ENCODE measurements at regions not wholly inside any gene's neighbourhood (a gene's known extent, or its start where the extent isn't known, plus 50 kb on each side); places are given as distances from the start of the nearest gene placed in this dataset.

DNA sequence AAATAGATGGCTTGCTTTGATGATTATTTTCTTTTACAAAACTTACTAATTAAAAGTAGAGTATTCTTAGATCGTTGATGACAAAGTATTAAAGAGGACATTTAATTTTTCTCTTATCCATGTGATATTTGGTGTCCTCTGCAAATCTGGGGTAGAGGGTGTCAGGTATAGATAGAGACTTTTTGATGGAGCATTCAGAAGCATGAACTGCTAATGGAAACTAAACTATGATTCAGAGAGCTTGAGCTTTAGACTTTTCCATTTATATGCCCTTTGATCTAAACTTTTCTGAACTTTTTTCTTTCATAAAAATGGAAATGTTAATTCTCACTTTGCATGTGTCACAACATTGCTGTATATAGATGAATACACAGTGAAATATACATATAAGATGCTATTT is 619.7 kb downstream of the PLCL1 start (continued):
- no peak for TF ChIP-seq TEAD4 (IDR thresholded peaks at IDR 0.05; ENCODE audit: borderline replicate concordance, insufficient read depth)
- TF ChIP-seq FOXJ3 (CRISPR knock-in tag; IDR thresholded peaks at IDR 0.05), result no peak
- TF ChIP-seq RCOR1 (IDR thresholded peaks at IDR 0.05; ENCODE audit: low read length), result no peak
- no peak for TF ChIP-seq TCF12 (IDR thresholded peaks at IDR 0.05)
- TF ChIP-seq ELF1 (IDR thresholded peaks at IDR 0.05), result no peak
- TF ChIP-seq, protein P1, sequence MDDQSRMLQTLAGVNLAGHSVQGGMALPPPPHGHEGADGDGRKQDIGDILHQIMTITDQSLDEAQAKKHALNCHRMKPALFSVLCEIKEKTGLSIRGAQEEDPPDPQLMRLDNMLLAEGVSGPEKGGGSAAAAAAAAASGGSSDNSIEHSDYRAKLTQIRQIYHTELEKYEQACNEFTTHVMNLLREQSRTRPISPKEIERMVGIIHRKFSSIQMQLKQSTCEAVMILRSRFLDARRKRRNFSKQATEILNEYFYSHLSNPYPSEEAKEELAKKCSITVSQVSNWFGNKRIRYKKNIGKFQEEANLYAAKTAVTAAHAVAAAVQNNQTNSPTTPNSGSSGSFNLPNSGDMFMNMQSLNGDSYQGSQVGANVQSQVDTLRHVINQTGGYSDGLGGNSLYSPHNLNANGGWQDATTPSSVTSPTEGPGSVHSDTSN (IDR thresholded peaks at IDR 0.05), result no peak

DNA sequence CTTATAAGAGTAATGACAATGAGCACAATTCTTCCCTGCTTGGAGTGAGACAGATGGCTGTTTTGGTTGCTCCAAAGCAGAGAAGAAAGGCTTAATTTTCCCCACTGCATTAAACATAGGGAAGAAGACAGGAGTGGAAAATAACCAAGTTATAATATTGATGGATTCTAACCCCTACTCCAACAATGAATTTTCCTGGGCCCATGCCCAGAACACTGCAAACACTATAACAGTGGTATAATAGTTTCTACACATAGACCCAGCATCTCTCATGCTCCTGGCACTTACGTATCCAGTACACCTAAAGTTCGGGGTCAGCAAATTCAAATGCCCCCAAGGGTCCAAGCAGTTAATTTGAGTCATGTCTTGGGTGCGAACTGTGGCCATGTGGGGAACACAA is 613.4 kb downstream of the PLCL1 start:
- no peak for DNase-seq
- Histone ChIP-seq H3K9ac (no peak overlapping the region), H3K4me2 (no peak overlapping the region), H3K9me3 (no peaks in the 10 kb centered on the region), H3K79me2 (ENCODE audit: insufficient read depth) (no peaks in the 10 kb centered on the region), H2AFZ (ENCODE audit: low read depth) (no peak overlapping the region), H3K4me1 (ENCODE audit: control insufficient read depth in 1 of 2, insufficient read depth in 2 of 2, low read depth in 1 of 2, low read length in 1 of 2) (no peaks in the 10 kb centered on the region), H3K4me3 (ENCODE audit: low read depth in 2 of 2, low read length in 1 of 2) (no peak overlapping the region), H4K20me1 (ENCODE audit: insufficient read depth) (no peaks in the 10 kb centered on the region), H3K36me3 (replicated peaks in 1 of 2; ENCODE audit: control insufficient read depth in 1 of 2, insufficient read depth in 2 of 2, low read length in 1 of 2) (no peaks in the 10 kb centered on the region), H3F3A (replicated peaks; ENCODE audit: insufficient read depth) (no peaks in the 10 kb centered on the region), H3K9me2 (no peaks in the 10 kb centered on the region), H3K27me3 (ENCODE audit: insufficient read depth) (no peaks in the 10 kb centered on the region), H3K27ac (ENCODE audit: low read depth in 2 of 2, low read length in 1 of 2) (no peak overlapping the region)
- 8% methylated on average over 3 of the region's 3 CpGs for WGBS (ENCODE audit: low lambda C conversion rate)
- ChIA-PET POLR2A (no interaction called here), CTCF (no interaction called here)
- no peak for TF ChIP-seq SIN3A (IDR thresholded peaks at IDR 0.05; ENCODE audit: borderline replicate concordance, low read depth, low read length)
- TF ChIP-seq, protein P2, sequence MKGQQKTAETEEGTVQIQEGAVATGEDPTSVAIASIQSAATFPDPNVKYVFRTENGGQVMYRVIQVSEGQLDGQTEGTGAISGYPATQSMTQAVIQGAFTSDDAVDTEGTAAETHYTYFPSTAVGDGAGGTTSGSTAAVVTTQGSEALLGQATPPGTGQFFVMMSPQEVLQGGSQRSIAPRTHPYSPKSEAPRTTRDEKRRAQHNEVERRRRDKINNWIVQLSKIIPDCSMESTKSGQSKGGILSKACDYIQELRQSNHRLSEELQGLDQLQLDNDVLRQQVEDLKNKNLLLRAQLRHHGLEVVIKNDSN (IDR thresholded peaks at IDR 0.05; ENCODE audit: borderline replicate concordance, low read depth), result no peak
- TF ChIP-seq, protein P3, sequence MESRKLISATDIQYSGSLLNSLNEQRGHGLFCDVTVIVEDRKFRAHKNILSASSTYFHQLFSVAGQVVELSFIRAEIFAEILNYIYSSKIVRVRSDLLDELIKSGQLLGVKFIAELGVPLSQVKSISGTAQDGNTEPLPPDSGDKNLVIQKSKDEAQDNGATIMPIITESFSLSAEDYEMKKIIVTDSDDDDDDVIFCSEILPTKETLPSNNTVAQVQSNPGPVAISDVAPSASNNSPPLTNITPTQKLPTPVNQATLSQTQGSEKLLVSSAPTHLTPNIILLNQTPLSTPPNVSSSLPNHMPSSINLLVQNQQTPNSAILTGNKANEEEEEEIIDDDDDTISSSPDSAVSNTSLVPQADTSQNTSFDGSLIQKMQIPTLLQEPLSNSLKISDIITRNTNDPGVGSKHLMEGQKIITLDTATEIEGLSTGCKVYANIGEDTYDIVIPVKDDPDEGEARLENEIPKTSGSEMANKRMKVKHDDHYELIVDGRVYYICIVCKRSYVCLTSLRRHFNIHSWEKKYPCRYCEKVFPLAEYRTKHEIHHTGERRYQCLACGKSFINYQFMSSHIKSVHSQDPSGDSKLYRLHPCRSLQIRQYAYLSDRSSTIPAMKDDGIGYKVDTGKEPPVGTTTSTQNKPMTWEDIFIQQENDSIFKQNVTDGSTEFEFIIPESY (IDR thresholded peaks at IDR 0.05; ENCODE audit: borderline replicate concordance, low read depth), result no peak
- TF ChIP-seq FOXM1 (IDR thresholded peaks at IDR 0.05; ENCODE audit: low read depth), result no peak
- TF ChIP-seq TCF12 (IDR thresholded peaks at IDR 0.05), result no peak
- TF ChIP-seq, protein P4, sequence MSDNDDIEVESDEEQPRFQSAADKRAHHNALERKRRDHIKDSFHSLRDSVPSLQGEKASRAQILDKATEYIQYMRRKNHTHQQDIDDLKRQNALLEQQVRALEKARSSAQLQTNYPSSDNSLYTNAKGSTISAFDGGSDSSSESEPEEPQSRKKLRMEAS (IDR thresholded peaks at IDR 0.05; ENCODE audit: low read depth), result no peak

DNA sequence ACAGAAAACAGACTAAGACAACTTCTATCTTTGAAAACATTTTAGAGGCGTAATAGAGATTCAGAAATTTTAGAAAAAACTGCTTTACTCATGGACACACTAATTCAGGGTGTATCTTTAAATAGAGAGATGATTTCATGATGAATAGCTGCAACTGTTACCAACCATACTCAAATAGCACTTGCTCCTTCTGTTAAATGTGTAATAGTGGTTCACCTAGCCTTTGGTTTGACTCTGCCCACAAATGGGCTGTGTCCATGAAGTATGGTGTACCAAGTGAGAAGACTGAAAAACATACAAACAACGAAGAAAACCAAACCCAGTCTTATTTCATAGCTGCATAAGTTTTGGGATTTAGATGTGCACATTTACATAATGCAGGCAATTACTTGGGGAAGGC is 610.6 kb downstream of the PLCL1 start:
- ChIA-PET POLR2A (no interaction called here), CTCF (no interaction called here)
- H2AFZ ChIP-seq (ENCODE audit: low read depth), result no peak overlapping the region
- H3K9me2 ChIP-seq, result no peaks in the 10 kb centered on the region
- DNase-seq, result no peak
- no peaks in the 10 kb centered on the region for H3K4me1 ChIP-seq (ENCODE audit: control insufficient read depth in 1 of 2, insufficient read depth in 2 of 2, low read depth in 1 of 2, low read length in 1 of 2)
- H3K9ac ChIP-seq, result no peak overlapping the region
- no peaks in the 10 kb centered on the region for H3K79me2 ChIP-seq (ENCODE audit: insufficient read depth)
- H3K27me3 ChIP-seq (ENCODE audit: insufficient read depth), result 0 out of 2 replicates have a peak, but pooled peaks cover 5% of the 10 kb centered on the region
- H3K27ac ChIP-seq (ENCODE audit: low read depth in 2 of 2, low read length in 1 of 2), result no peak overlapping the region
- no peak overlapping the region for H3K4me3 ChIP-seq (ENCODE audit: low read depth in 2 of 2, low read length in 1 of 2)
- WGBS (ENCODE audit: low lambda C conversion rate), result 4% methylated on average over 2 of the region's 2 CpGs
- H3K9me3 ChIP-seq, result no peaks in the 10 kb centered on the region
- H3F3A ChIP-seq (replicated peaks; ENCODE audit: insufficient read depth), result no peaks in the 10 kb centered on the region
- no peaks in the 10 kb centered on the region for H4K20me1 ChIP-seq (ENCODE audit: insufficient read depth)
- no peaks in the 10 kb centered on the region for H3K36me3 ChIP-seq (replicated peaks in 1 of 2; ENCODE audit: control insufficient read depth in 1 of 2, insufficient read depth in 2 of 2, low read length in 1 of 2)
- no peak overlapping the region for H3K4me2 ChIP-seq
- no peak for TF ChIP-seq EZH2phosphoT487 (IDR thresholded peaks at IDR 0.05; ENCODE audit: borderline replicate concordance, low read depth)
- no peak for TF ChIP-seq CHD2 (IDR thresholded peaks at IDR 0.05; ENCODE audit: low read length, partially characterized antibody)
- TF ChIP-seq NFIC (IDR thresholded peaks at IDR 0.05; ENCODE audit: borderline replicate concordance), result no peak
- TF ChIP-seq, protein P1 (IDR thresholded peaks at IDR 0.05), result no peak
- TF ChIP-seq ELF1 (IDR thresholded peaks at IDR 0.05), result no peak
- no peak for TF ChIP-seq SIN3A (IDR thresholded peaks at IDR 0.05; ENCODE audit: borderline replicate concordance, low read depth, low read length)
- no peak for TF ChIP-seq FOXM1 (IDR thresholded peaks at IDR 0.05; ENCODE audit: low read depth)
- TF ChIP-seq GABPA (IDR thresholded peaks at IDR 0.05; ENCODE audit: low read depth), result no peak
- no peak for TF ChIP-seq MXI1 (IDR thresholded peaks at IDR 0.05; ENCODE audit: low read depth, low read length)
- TF ChIP-seq FOSL2 (IDR thresholded peaks at IDR 0.05; ENCODE audit: borderline replicate concordance, low read depth), result no peak
- TF ChIP-seq FOXJ3 (CRISPR knock-in tag; IDR thresholded peaks at IDR 0.05), result no peak
- no peak for TF ChIP-seq RAD21 (IDR thresholded peaks at IDR 0.05; ENCODE audit: low read length)
- TF ChIP-seq, protein P5, sequence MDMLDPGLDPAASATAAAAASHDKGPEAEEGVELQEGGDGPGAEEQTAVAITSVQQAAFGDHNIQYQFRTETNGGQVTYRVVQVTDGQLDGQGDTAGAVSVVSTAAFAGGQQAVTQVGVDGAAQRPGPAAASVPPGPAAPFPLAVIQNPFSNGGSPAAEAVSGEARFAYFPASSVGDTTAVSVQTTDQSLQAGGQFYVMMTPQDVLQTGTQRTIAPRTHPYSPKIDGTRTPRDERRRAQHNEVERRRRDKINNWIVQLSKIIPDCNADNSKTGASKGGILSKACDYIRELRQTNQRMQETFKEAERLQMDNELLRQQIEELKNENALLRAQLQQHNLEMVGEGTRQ (IDR thresholded peaks at IDR 0.05; ENCODE audit: borderline replicate concordance, low read depth, low read length), result no peak
- TF ChIP-seq JUND (IDR thresholded peaks at IDR 0.05), result no peak
- TF ChIP-seq, protein P4 (IDR thresholded peaks at IDR 0.05; ENCODE audit: low read depth), result no peak
